ENCODE measurements at regions not wholly inside any gene's neighbourhood (a gene's known extent, or its start where the extent isn't known, plus 50 kb on each side); places are given as distances from the start of the nearest gene placed in this dataset.

DNA sequence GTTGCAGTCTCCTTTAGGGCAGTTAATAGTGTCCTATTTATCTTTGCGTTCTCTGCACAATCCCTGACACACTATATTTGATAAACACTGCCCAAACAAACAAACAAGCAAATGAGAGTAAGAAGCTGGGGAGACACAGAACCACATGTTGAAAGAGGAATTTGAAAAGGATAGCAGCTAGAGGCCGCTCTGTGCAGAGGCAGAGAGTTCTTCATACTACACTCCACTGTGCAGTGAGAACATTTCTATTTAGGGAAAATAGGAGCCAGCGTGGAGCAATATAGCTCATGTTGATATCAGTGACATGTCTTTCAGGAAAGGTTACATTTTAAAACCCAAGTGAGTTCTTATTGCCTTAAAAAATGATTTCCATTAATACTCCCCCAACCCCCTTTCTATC is 140.3 kb upstream of the SEL1L start:
- DNase-seq, result no peak

- DNase-seq, result no peak
These were observed 142.7 kb upstream of the SEL1L start for GRCh38 chr14:81676395-81676794.

GRCh38 chr14:81676879-81677278 is 143.2 kb upstream of the SEL1L start:
- no peak for DNase-seq

DNA sequence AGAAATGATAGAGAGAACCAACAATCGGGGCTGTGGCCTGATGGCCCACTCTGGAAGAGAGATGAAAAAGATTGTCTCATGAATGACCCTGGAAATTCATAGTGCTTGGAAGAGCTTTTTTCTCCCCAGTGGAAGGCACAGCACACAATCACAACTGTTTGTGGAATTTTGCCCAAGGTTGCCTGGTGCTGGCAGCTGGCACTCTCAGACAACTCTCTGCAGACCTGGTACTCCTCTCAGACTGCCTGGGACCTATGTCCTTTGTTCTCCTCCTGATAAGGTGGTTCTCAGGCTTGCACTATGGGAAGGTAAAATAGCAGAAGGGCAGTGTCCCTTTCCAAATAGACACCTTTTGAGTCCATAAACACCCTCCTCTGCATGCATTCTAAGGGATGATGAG is 144.1 kb upstream of the SEL1L start:
- no peak for DNase-seq

- DNase-seq, result no peak
These were observed 145.6 kb upstream of the SEL1L start for GRCh38 chr14:81679226-81679625.

DNA sequence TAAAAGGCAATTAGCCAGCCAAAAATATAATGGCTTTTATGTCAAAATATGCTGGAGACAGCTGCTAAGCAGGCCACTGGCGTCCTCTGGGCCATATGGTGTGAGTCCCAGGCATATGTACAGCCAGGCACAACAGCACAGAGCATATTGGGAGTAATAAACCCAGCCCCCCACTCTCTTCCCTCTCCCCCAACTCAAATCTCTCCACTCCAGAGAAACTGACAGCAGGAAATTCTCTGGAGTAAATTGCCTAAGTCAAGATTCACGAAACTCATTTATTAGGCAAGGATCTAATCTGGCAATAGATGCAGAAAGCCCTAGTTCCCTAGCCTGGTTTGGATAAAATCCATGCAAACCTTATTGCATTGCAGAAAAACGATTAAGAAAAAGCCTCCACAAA is 147.9 kb upstream of the SEL1L start:
- DNase-seq, result no peak

- DNase-seq, result no peak
These were observed 148.5 kb upstream of the SEL1L start for GRCh38 chr14:81682134-81682533.

- no peak for DNase-seq
These were observed 149.0 kb upstream of the SEL1L start for GRCh38 chr14:81682701-81683100.

DNA sequence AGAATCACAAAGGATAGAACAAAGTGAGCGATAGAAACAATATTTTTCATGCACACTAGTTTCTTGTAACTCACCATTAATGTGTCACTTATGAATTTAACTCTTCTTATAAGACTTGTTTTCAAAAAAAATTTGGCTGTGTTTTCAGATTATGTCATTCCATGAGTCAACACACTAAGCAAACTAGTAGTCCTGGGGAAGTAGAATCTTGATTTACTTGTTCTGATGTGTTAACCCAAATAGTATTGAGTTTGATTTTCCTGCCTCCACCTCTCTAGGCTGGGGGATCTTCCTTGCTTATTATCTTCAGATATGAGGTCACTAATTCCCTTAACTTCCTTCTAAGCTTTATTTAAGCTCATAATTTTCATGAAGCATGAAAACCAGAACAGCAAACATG is 151.0 kb upstream of the SEL1L start:
- DNase-seq, result no peak

GRCh38 chr14:81686512-81686911 is 152.9 kb upstream of the SEL1L start:
- no peak for DNase-seq

GRCh38 chr14:81691931-81692330 is 158.3 kb upstream of the SEL1L start:
- DNase-seq, result no peak

DNA sequence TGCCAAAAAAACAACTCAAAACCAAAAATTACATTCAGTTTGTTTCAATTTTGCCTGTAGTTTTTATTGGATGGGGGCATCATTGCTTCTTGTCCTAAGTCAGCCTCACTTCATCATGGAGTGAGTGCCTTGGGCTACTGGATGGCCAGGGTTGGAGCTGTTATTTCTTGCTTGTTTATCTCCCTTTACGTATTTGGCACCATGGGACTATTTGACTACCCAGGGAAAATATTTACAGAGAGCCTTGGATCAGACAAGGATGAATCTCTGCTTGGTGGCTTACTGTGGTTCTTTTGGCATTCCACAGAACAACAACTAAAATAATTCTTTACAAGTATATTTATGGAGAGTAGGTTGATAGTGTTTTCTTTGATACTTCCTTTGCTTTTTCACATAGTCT is 160.8 kb upstream of the SEL1L start:
- no peak for DNase-seq

DNA sequence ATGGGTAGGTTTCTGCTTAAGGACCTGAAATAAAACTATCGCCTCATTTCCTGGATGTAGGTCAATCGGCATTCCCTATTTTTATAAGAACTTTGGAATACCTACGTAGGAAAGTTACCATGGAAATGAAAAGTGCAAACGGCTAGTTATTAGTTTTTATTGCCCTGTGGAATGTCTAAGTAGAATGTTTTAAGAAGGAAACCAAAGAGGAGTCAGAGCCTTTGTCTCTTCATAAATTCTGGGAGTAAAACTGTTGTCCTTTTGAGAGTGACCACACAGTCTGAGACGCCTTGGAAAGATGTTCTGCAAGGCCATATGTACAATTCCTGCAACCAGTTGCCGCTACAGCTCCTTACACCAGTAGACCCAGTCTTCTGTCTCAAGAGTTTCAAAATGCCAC is 176.0 kb upstream of the SEL1L start:
- DNase-seq, result no peak

- peak; percentile 33 to 53 for DNase-seq
These were observed 176.7 kb upstream of the SEL1L start for GRCh38 chr14:81710232-81710845.

DNA sequence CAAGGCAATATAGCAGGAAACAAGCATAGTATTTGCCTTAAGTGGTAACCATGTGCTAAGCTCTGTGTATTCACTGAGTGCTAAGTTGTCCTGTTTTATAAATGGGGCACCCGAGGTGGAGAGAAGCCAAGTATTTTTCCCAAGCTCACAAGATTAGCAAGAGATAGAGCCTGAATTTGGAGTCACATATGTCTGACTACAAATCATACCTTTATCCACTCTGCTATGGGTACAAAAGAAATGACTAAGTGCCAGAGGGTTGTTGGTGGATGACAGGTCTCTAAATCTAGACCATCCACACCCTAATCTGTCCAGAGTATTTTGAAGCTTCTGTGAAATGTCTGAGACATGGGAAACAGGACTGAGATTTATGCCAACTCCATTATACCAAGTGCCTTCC is 182.1 kb upstream of the SEL1L start:
- DNase-seq, result no peak

DNA sequence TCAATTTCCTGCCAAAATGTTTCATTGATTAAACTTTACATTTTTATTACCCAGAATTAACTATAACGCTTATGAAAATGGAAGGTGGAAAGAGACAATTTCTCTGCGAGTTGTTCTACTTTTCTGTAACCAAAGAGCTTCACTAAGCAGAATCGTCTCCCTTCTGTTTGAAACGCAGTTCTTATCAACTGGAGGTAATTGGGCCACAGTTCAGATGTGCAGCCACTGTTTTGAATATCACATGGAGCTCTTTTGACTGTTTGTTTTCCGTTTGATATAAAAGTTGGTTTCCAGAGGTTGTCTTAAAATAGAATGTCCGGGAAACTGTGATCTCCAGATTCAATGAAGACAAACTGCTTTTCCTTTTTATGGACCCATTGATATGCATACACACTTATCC is 183.3 kb upstream of the SEL1L start:
- DNase-seq, result no peak

DNA sequence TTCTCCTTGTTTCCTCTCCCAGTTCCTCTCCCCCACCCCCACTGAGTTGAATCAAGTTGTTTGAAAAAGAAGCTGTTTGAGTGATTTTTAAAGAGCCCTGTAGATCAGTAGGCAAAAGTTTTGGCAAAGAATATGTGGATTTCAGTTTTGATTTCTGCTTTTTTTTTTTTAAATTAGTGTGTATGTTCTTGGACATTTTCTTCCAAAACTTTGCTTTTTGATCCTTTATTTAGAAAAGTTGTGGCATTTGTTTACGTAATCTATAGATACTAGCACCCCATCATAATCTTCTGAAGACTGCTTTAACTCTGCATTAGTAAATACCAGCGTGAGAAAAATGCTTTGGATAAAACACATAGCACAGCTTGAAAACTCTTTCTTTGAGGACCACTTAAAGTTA is 190.3 kb upstream of the SEL1L start:
- DNase-seq, result no peak

DNA sequence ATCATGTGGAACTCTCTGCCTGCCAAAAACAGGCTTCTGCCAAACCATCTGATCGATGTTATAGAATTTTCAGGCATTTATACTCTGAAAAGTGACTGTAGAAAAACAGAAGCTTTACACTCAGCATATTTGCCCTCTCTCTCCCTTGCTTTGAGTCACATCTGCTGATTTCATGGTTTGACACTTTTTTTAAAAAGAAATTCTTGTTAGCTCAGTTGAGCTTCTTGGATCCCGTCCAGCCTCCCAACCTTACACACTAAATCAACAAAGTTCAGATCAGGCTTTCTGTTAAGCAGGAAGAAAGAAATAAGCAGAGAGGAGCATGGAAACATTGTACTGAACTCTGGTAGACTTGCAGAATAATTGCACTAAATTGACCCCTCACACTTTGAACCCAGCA is 193.6 kb upstream of the SEL1L start:
- no peak for DNase-seq

DNA sequence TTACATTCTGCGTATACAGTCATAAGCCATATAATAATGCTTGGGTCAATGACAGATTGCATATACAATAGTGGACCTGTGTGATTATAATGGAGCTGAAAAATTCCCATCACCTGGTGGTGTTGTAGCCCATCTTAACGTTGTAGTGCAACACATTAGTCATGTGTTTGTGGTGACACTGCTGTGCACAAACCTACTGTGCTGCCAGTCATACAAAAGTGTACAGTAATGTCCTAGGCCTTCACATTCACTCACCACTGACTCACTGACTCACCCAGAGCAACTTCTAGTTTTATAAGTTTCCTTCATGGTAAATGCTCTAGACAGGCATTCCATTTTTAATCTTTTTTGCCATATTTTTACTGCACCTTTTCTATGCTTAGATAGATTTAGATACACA is 194.8 kb upstream of the SEL1L start:
- DNase-seq, result no peak

DNA sequence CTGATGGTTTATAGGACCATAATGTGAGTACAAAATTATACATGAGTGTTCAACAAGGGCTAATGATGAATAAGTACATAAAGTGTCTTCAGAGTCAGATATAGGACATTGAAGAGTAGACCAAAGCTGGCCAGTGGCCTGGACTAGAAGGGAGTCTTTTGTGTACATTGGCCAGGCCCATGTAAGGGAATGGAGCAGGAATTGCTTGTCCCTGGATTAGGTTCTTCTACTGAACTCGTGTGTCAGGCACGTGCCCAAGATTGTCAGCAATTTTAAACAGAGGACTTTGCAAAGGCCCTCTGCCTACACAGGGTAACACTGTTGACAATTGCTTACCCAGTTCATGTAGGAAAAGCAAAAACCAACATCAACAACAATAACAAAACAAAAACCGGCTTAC is 196.0 kb upstream of the SEL1L start:
- no peak for DNase-seq

- DNase-seq, result no peak
These were observed 204.3 kb upstream of the SEL1L start for GRCh38 chr14:81737938-81738337.

DNA sequence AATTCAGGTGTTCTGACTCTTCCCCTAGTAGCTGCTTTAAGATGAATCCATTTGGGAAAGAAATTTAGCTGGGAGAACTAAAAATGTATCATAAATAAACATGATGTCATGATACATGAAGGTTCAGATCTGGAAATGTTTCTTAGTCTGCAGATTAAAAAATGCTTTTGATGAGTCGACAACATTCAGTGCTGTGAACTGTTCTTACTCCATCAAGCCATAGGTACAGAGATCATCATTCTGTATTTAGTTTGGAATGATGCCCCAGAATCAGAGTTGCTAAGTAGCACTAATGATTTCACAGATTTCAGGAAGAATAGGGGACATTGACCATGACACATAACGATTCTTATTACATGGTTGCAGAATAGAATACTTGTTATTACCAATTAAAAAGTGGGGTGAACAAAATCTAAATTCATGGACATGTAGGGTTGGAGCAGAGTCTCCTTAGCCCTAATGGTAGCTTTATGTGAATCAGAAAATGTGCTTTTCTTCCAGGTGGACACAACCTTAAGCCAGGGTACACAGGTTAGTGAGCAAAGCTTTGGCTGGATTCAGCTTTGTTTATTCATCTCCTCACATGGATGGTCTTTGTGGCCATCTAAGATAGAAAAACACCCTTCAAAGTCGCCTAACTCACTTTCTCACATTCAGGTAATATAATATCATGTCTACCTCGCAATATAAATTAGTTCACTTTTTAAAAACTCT is 205.4 kb upstream of the SEL1L start:
- no peak for DNase-seq

- DNase-seq, result no peak
These were observed 210.0 kb upstream of the SEL1L start for GRCh38 chr14:81743605-81744004.

DNA sequence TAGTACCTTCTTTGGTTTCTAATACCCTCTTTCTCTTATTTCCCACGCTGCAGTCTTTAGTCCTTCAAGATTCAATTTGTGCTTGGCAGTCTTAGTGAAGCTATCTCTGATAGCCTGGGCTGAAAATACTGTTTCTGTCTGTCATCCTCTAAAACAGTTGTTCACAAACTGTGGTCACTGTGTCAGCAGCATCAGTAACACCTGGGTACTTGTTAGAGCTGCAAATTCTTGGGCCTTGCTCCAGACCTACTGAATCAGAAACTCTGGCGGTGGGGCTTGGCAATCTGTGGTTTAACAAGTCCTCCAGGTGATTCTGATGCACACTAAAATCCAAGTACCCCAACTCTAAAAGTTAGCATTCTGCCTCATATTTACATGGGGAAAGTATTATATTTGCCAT is 217.5 kb upstream of the SEL1L start:
- DNase-seq, result no peak

DNA sequence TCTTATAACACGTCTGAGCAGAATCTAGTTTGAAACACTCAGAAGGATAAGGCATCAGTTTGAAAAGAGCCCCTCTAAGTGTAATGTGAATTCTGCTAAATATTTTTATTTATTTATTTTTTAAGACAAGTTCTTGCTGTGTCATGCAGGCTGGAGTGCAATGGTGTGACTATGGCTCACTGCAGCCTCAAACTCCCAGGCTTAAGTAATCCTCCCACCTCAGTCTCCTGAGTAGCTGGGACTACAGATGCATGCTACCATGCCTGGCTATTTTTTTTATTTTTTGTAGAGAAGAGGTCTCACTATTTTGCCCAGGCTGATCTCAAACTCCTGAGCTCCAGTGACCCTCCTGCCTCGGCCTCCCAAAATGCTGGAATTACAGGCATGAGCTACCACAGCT is 225.9 kb upstream of the SEL1L start:
- no peak for DNase-seq

Measured in SHP77 (cell line).